Ovary (tissue), 7 donors: ENCODE measurements at regions not wholly inside any gene's neighbourhood (a gene's known extent, or its start where the extent isn't known, plus 50 kb on each side); places are given as distances from the start of the nearest gene placed in this dataset.
"Not testable (repeated sequence)": the region's sequence is repeated elsewhere in the genome, so short reads cannot be mapped to it uniquely, and the experiment has no call there.

Experiments
- DNase-seq, 5 donors: peaks; one replicate each; pipeline ENCODE4 v3.0.0-alpha.2; 2019 to 2020
- H3K27ac ChIP-seq, 2 donors: fragments of 200-600 bp; one replicate each; pipeline versions ENCODE4 v1.5.1 to v1.8.0; 2019 to 2022
- H3K27me3 ChIP-seq: fragments of 200-600 bp; one replicate; pipeline ENCODE4 v1.8.0; 2022
- H3K36me3 ChIP-seq: fragments of 200-600 bp; sonication (generic); one replicate; pipeline ENCODE4 v1.5.1; 2019
- H3K4me1 ChIP-seq: one replicate; pipeline ENCODE4 v1.8.1; 2013; ENCODE audit warnings: mild to moderate bottlenecking, moderate library complexity; ENCODE audit not compliant: insufficient read depth
- H3K4me3 ChIP-seq: fragments of 200-600 bp; sonication (generic); one replicate; pipeline ENCODE4 v1.5.1; 2017
- H3K9me3 ChIP-seq, 2 donors: fragments of 200-600 bp in 1 of 2; sonication (generic) in 1 of 2; one replicate each; pipeline versions ENCODE4 v1.5.1 to v1.8.1; 2013 to 2019; ENCODE audit warnings: mild to moderate bottlenecking in 1 of 2, moderate library complexity in 1 of 2
- EP300 ChIP-seq: sonication (generic); formaldehyde crosslinking; IDR thresholded peaks from one replicate; pipeline ENCODE4 v1.6.1; 2017; ENCODE audit warnings: antibody characterized with exemption
- POLR2A ChIP-seq: fragments of 450-650 bp; IDR thresholded peaks from one replicate; pipeline ENCODE4 v1.6.1; 2017; ENCODE audit warnings: antibody characterized with exemption, mild to moderate bottlenecking, moderate library complexity
- WGBS, 3 donors: extraction: QIAGEN DNeasy Blood & Tissue Kit in 1 of 3; methylation state at CpG; one replicate each; pipeline versions ENCODE4 v1.1.5 to v1.1.7; 2013 to 2017; 5-methylcytosine and 5-hydroxymethylcytosine counted together
- intact Hi-C, 4 donors: fragments of 100-400 bp; cut with DNase I; formaldehyde crosslinking; loops; one replicate each; pipeline versions ENCODE4 v1.11.0 to v1.15.1; 2022 to 2023
- TF ChIP-seq, protein P1 (sequence below), 3 donors: fragments of 450-650 bp in 2 of 3; fragments of 200-600 bp in 1 of 3; IDR thresholded peaks; one replicate each; pipeline versions ENCODE4 v1.5.1 to v1.8.0; 2016 to 2022; ENCODE audit warnings: antibody characterized with exemption in 3 of 3, mild to moderate bottlenecking in 1 of 3
- donor health status: DM: no; HTN: no; CAD: no; lungs with moderate emphysema.
- donor health status: DM: no; HTN: no; CAD: no.
- donor health status: Bipolar disorder and iron deficiency.
- donor health status: DM: no; HTN: no; CAD: no.
- donor health status: DM: yes; HTN: yes; CAD: no.

DNA sequence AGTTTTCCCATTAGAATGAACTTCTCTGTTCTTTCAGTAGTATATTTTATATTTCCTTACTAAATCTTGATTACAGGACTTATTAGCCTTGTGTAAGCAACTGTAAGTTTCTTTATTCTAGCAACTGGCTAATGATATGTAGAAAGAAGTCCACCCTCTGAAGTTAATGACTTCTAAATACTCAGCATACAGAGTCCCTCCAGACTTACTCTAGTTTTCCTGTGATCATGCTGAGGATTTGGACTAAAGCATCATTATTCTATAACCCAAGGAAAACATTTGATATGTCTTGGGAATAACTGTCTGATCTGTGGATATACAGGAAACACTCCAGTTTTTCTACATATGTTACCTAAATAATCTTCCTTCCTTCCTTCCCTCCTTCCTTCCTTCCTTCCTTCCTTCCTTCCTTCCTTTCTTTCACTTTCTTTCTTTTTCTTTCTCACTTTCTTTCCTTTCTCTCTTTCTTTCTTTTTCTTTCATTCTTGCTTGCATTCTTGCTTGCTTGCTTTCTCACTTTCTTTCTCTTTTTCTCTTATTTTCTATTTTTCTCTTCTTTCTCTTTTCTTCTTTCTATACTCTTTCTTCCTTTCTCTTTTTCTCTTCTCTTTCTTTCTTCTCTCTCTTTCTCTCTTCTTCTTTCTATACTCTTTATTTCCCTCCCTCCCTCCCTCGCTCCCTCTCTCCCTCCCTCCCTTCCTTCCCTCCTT lies 297.6 kb upstream of the MTPN start:
- Histone ChIP-seq H3K4me1 (no peaks in the 10 kb centered on the region), H3K9me3 (no peaks in the 10 kb centered on the region), H3K27ac (no peak overlapping the region), H3K36me3 (no peaks in the 10 kb centered on the region), H3K4me3 (no peak overlapping the region), H3K27me3 (no peaks in the 10 kb centered on the region)
- TF ChIP-seq, protein P1, sequence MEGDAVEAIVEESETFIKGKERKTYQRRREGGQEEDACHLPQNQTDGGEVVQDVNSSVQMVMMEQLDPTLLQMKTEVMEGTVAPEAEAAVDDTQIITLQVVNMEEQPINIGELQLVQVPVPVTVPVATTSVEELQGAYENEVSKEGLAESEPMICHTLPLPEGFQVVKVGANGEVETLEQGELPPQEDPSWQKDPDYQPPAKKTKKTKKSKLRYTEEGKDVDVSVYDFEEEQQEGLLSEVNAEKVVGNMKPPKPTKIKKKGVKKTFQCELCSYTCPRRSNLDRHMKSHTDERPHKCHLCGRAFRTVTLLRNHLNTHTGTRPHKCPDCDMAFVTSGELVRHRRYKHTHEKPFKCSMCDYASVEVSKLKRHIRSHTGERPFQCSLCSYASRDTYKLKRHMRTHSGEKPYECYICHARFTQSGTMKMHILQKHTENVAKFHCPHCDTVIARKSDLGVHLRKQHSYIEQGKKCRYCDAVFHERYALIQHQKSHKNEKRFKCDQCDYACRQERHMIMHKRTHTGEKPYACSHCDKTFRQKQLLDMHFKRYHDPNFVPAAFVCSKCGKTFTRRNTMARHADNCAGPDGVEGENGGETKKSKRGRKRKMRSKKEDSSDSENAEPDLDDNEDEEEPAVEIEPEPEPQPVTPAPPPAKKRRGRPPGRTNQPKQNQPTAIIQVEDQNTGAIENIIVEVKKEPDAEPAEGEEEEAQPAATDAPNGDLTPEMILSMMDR (IDR thresholded peaks at IDR 0.05), result no peak
- TF ChIP-seq EP300 (no peak), POLR2A (no peak)
- DNase-seq, result no peak
- intact Hi-C loops, result no loop called here
- WGBS, 3 donors, result 90 to 100% (median 93%) methylated on average over 1 of the region's 1 CpG

DNA sequence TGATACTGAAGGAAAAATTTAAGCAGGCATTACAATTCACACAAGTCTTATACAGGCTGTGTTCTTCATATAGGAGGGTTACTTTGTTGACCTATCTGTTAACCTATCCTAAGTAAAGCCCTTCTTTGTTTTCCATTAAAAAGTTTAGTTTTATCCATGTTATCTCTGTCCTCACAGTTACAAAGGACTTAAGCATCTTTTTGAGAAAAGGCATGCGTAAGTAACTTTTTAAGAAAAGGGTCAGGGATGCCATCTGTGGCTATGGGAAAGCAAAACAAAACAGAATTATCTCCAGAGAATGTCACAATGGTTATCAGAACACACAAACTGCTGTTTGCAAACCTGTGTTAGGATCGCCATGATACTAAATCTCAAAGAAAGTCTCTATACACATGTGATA lies 295.8 kb upstream of the MTPN start:
- 82 to 89% (median 85%) methylated on average over 2 of the region's 2 CpGs for WGBS, 3 donors
- H3K4me1 ChIP-seq, result no peaks in the 10 kb centered on the region
- intact Hi-C loops, result no loop called here
- H3K27me3 ChIP-seq, result no peaks in the 10 kb centered on the region
- TF ChIP-seq POLR2A, result no peak
- TF ChIP-seq, protein P1 (IDR thresholded peaks at IDR 0.05), result no peak
- no peak for TF ChIP-seq EP300
- H3K4me3 ChIP-seq, result no peak overlapping the region
- no peak overlapping the region for H3K27ac ChIP-seq
- no peaks in the 10 kb centered on the region for H3K9me3 ChIP-seq
- no peaks in the 10 kb centered on the region for H3K36me3 ChIP-seq
- DNase-seq, result no peak

DNA sequence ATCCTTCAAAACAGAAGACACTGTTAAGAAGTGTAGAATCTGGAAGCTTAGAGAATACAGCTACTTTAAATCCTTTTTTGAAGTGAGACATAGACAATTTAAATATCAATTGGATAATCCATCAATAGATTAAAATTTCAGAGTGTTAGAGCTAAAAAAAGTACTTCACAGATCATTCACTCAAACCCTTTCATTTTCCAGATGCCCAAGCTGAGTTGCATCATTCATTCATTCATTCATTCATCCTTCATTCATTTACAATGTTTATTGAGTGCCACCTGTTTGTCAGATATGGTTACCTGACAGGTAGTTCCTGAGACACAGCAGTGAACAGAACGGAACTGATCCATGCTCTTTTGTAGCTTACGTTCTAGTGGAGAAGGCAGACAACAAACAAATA lies 290.7 kb upstream of the MTPN start:
- H3K36me3 ChIP-seq, result no peaks in the 10 kb centered on the region
- peaks cover 0 to 3% of the 10 kb centered on the region in 2 donors for H3K9me3 ChIP-seq
- intact Hi-C loops, result no loop called here
- no peaks in the 10 kb centered on the region for H3K4me1 ChIP-seq
- no peak for DNase-seq
- no peak overlapping the region for H3K27ac ChIP-seq
- 68 to 95% (median 92%) methylated on average over 2 of the region's 2 CpGs for WGBS, 3 donors
- TF ChIP-seq EP300 (no peak), POLR2A (no peak)
- TF ChIP-seq, protein P1 (IDR thresholded peaks at IDR 0.05), result no peak
- H3K4me3 ChIP-seq, result no peak overlapping the region
- no peaks in the 10 kb centered on the region for H3K27me3 ChIP-seq

DNA sequence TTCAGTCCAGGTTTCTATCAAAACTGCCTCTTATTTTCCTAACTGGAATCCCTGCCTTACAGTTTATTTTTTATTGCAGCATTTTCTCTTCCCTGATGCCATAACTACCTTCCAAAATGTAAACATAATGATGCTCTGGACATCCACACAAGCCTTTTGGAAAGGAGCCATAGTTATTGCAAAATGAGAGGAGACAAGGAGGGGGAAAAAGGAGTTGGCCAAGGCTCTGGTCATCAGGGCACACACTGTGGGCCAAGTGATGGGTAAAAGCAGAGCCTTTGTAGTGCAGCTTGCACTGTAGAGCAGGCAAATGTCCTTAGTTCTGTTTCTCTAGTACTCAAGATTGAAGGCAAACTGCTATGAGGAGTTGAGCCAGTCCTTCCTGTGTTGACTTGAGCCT lies 289.3 kb upstream of the MTPN start:
- DNase-seq, result no peak
- Histone ChIP-seq H3K4me1 (no peaks in the 10 kb centered on the region), H3K27ac (no peak overlapping the region), H3K4me3 (no peak overlapping the region), H3K27me3 (no peaks in the 10 kb centered on the region), H3K36me3 (no peaks in the 10 kb centered on the region), H3K9me3 (peaks cover 0 to 3% of the 10 kb centered on the region in 2 donors)
- intact Hi-C loops, result no loop called here
- TF ChIP-seq POLR2A (no peak), EP300 (no peak)
- TF ChIP-seq, protein P1 (IDR thresholded peaks at IDR 0.05), result no peak

DNA sequence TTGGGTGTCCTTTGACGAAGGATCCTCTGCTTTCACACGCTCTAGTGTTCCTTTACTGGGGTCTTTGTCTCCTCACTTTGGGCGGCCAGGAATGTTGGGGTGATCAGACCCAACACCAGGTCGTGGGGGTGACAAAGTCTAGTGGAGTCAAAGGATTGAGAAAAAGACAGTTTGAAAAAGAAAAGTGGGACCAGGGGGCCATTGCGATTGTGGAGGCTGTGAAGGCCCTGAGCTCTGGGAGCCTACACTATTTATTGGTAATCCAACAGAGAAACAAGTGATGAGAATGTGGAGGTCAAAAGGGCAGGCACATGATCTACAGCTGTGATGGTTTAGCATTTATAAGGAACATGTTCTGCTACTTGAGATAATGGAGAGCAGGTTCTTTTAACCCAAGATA lies 287.1 kb upstream of the MTPN start:
- H3K4me1 ChIP-seq, H3K36me3 ChIP-seq, intact Hi-C loops, H3K4me3 ChIP-seq, DNase-seq, H3K27me3 ChIP-seq, H3K27ac ChIP-seq, H3K9me3 ChIP-seq: not testable (repeated sequence)
- WGBS, 3 donors, result 62 to 80% (median 73%) methylated on average over 5 of the region's 5 CpGs

DNA sequence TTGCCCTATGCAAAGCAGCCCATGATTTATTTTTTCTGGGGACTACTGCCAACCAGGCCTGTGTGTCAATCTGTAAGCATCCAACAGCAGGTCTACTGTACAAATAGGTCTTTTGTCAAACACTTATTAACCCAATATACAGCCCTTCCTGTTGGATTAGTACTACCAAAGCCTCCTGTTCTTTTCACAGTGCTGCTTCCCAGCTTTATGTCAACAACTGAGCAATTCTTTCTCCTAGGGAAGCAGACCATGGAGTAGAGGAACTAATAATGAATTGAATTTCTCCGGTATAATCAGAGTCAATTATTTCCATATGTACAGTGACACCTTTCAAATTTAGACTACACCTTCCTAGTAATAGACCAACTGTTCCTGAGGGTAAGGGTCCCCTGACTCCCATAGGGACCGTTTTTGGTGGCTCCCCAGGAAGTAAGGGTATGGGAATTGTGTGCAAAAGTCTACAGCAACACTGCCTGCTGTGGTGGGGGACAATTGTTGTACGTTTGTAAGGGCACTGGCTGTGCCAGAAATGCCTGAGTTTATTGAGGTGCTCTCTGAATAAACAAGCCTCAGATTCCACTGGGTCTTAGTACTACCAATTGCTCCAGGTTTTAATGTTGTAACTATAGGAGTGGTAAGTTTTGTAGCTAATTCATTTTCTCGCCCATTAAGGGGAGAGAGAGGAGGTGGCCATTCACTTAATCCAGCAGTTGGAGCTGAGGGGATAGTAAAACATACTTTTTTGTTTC lies 286.1 kb upstream of the MTPN start:
- not testable (repeated sequence) for DNase-seq
- WGBS, 3 donors, result 70 to 76% (median 75%) methylated on average over 4 of the region's 4 CpGs

DNA sequence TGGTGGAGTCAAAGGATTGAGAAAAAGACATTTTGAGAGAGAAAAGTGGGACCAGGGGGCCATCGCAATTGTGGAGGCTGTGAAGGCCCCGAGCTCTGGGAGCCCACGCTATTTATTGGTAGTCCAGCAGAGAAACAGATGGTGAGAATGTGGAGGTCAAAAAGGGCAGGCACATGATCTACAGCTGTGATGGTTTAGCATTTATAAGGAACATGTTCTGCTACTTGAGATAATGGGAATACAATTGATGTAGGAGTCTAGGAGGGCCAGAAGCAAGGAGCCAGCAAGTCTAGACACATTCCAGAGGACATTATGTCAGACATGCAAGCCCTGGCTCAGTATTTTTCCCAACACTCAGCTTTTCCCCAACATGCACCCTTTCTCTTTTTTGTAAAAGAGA lies 283.4 kb upstream of the MTPN start:
- DNase-seq, H3K36me3 ChIP-seq, H3K4me1 ChIP-seq, H3K27ac ChIP-seq, H3K9me3 ChIP-seq, H3K4me3 ChIP-seq, intact Hi-C loops, H3K27me3 ChIP-seq: not testable (repeated sequence)
- 94 to 95% (median 94%) methylated on average over 3 of the region's 3 CpGs for WGBS, 3 donors

More for the DNA sequence above, 286.1 kb upstream of the MTPN start:
- H3K4me3 ChIP-seq, H3K27me3 ChIP-seq, intact Hi-C loops, H3K36me3 ChIP-seq, H3K9me3 ChIP-seq, H3K4me1 ChIP-seq, H3K27ac ChIP-seq: not testable (repeated sequence)
